PC-9 (cell line): ENCODE measurements at regions not wholly inside any gene's neighbourhood (a gene's known extent, or its start where the extent isn't known, plus 50 kb on each side); places are given as distances from the start of the nearest gene placed in this dataset.

ENCODE experiments used
- BruUV-seq: library from RNA; stranded (reverse); fragments of 400-500 nt; replicated peaks from 2 replicates; lab custom pipeline; 2021; lab: Mats Ljungman, UMichigan
- CTCF ChIA-PET: fragments of 300-600 bp; sonication (Branson Sonifier 250); formaldehyde crosslinking; loops from one replicate; lab custom pipeline; 2022; ENCODE audit warnings: antibody characterized with exemption; lab: Charles Lee
- POLR2A ChIA-PET: fragments of 300-600 bp; sonication (Branson Sonifier 250); formaldehyde crosslinking; loops from one replicate; lab custom pipeline; 2022; ENCODE audit warnings: antibody characterized with exemption; ENCODE audit not compliant: unreplicated experiment; lab: Charles Lee
- DNase-seq, 2 experiments: peaks; one replicate each; pipeline versions ENCODE4 v3.0.0 to v3.0.0-alpha.2; 2015 to 2022; ENCODE audit warnings: mixed read lengths in 1 of 2
- H2AFZ ChIP-seq: fragments of 200-600 bp; sonication (generic); 2 replicates; pipeline ENCODE4 v1.8.1; 2017; ENCODE audit warnings: antibody characterized with exemption
- H3F3A ChIP-seq: fragments of 200-600 bp; sonication (generic); 2 replicates; pipeline ENCODE4 v1.8.1; 2017; ENCODE audit warnings: antibody characterized with exemption, mild to moderate bottlenecking, low read depth; ENCODE audit not compliant: insufficient read depth
- H3K27ac ChIP-seq: fragments of 200-600 bp; sonication (generic); 2 replicates; pipeline ENCODE4 v1.6.1; 2016; ENCODE audit warnings: mixed run types
- H3K27me3 ChIP-seq: fragments of 200-600 bp; sonication (generic); 2 replicates; pipeline ENCODE4 v1.6.1; 2016; ENCODE audit warnings: low read depth, mixed run types; ENCODE audit not compliant: insufficient read depth
- H3K36me3 ChIP-seq: fragments of 200-600 bp; sonication (generic); 2 replicates; pipeline ENCODE4 v1.6.1; 2016; ENCODE audit warnings: low read depth, mixed run types
- H3K4me1 ChIP-seq: fragments of 200-600 bp; sonication (generic); replicated peaks from 2 replicates; pipeline ENCODE4 v1.6.1; 2016; ENCODE audit warnings: mixed run types; ENCODE audit not compliant: insufficient read depth
- H3K4me2 ChIP-seq: fragments of 200-600 bp; sonication (generic); 2 replicates; pipeline ENCODE4 v1.6.1; 2017; ENCODE audit warnings: mixed run types
- H3K4me3 ChIP-seq: fragments of 200-600 bp; sonication (generic); 2 replicates; pipeline ENCODE4 v1.6.1; 2016; ENCODE audit warnings: mixed run types
- H3K79me2 ChIP-seq: fragments of 200-600 bp; sonication (generic); 2 replicates; pipeline ENCODE4 v1.6.1; 2017; ENCODE audit warnings: low read depth, mixed run types
- H3K9me2 ChIP-seq: fragments of 200-600 bp; sonication (generic); 2 replicates; pipeline ENCODE4 v1.8.1; 2017; ENCODE audit warnings: mild to moderate bottlenecking; ENCODE audit not compliant: insufficient read depth
- H3K9me3 ChIP-seq: fragments of 200-600 bp; sonication (generic); 2 replicates; pipeline ENCODE4 v1.8.1; 2016; ENCODE audit warnings: low read depth; ENCODE audit not compliant: insufficient read depth
- H4K20me1 ChIP-seq: fragments of 200-600 bp; sonication (generic); 2 replicates; pipeline ENCODE4 v1.8.1; 2017; ENCODE audit not compliant: insufficient read depth
- EZH2 ChIP-seq: fragments of 200-600 bp; sonication (generic); IDR thresholded peaks from 2 replicates; pipeline ENCODE4 v1.8.0; 2017; ENCODE audit warnings: antibody characterized with exemption, low read depth
- intact Hi-C: fragments of 100-400 bp; cut with micrococcal nuclease; formaldehyde crosslinking; loops from one replicate; pipeline ENCODE4 v1.10.0; 2022; ENCODE audit not compliant: unreplicated experiment
- TF ChIP-seq, protein P1 (sequence below): fragments of 200-600 bp; sonication (generic); conservative IDR thresholded peaks from 2 replicates; pipeline ENCODE4 v1.6.1; 2017; ENCODE audit warnings: mixed run types, antibody characterized with exemption, mild to moderate bottlenecking, moderate library complexity

DNA sequence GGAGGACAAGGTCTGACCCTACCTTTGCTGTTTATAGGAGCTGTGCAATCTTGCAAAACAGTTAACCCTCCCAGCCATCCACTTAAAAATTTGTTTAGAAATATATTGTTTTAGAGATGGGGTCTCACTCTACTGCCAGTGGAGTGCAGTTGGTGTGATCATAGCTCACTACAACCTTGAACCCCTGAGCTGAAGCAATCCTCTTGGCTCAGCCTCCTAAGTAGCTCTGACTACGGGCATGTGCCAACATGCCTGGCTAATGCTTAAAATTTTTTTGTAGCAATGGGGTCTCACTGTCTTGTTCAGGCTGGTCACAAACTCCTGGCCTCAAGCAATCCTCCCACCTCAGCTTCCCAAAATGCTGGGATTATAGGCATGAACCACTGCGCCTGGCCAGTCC lies 120.2 kb upstream of the PJA2 start:
- Histone ChIP-seq H3K9me3 (no peaks in the 10 kb centered on the region), H3K4me1 (no peaks in the 10 kb centered on the region), H3K4me2 (no peak overlapping the region), H2AFZ (no peak overlapping the region), H4K20me1 (no peaks in the 10 kb centered on the region), H3F3A (no peaks in the 10 kb centered on the region), H3K27me3 (no peaks in the 10 kb centered on the region), H3K27ac (no peak overlapping the region), H3K4me3 (no peak overlapping the region), H3K36me3 (no peaks in the 10 kb centered on the region), H3K79me2 (no peaks in the 10 kb centered on the region), H3K9me2 (no peaks in the 10 kb centered on the region; the same call in 1 of the 2 replicates)
- POLR2A ChIA-PET: interaction anchor here (0.6 kb wide), 1 partner anchor 327 kb away, joined by 14 read pairs; no protein-coding TSS in a partner anchor
- no peak for DNase-seq
- intact Hi-C loops: no loop called here
- no peak for TF ChIP-seq EZH2
- TF ChIP-seq, protein P1, sequence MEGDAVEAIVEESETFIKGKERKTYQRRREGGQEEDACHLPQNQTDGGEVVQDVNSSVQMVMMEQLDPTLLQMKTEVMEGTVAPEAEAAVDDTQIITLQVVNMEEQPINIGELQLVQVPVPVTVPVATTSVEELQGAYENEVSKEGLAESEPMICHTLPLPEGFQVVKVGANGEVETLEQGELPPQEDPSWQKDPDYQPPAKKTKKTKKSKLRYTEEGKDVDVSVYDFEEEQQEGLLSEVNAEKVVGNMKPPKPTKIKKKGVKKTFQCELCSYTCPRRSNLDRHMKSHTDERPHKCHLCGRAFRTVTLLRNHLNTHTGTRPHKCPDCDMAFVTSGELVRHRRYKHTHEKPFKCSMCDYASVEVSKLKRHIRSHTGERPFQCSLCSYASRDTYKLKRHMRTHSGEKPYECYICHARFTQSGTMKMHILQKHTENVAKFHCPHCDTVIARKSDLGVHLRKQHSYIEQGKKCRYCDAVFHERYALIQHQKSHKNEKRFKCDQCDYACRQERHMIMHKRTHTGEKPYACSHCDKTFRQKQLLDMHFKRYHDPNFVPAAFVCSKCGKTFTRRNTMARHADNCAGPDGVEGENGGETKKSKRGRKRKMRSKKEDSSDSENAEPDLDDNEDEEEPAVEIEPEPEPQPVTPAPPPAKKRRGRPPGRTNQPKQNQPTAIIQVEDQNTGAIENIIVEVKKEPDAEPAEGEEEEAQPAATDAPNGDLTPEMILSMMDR: no peak
- CTCF ChIA-PET: no interaction called here
- BruUV-seq: no TSS peak

DNA sequence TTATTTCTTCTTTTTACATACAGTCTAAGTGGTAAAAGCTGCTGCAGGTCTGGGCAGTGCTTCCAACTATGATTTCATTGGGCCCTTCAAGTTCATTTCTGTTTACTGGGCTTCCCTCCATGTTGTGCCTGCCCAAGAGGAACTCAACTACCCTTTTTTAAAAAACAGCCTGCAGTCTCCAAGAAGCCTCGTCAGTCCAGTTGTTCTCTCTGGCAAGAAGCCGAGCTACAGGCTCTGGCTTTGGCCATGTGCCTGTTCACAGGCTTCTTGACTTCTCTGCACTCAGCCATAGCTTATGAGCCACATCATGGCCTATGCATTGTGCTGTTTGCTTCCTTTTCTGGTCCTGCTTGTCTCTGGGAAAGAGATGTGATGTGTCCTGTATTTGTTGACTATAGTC lies 119.7 kb upstream of the PJA2 start:
- H3K4me1 ChIP-seq: no peaks in the 10 kb centered on the region
- H3K27ac ChIP-seq: no peak overlapping the region
- H3K79me2 ChIP-seq: no peaks in the 10 kb centered on the region
- no peak overlapping the region for H2AFZ ChIP-seq
- intact Hi-C loops: no loop called here
- H3K36me3 ChIP-seq: no peaks in the 10 kb centered on the region
- TF ChIP-seq, protein P1: no peak
- no peak for TF ChIP-seq EZH2
- CTCF ChIA-PET: no interaction called here
- H3K4me2 ChIP-seq: no peak overlapping the region
- no peaks in the 10 kb centered on the region for H3K9me3 ChIP-seq
- H4K20me1 ChIP-seq: no peaks in the 10 kb centered on the region
- no TSS peak for BruUV-seq
- POLR2A ChIA-PET: interaction anchor here (0.6 kb wide), 1 partner anchor 327 kb away, joined by 14 read pairs; no protein-coding TSS in a partner anchor
- DNase-seq: no peak
- no peaks in the 10 kb centered on the region for H3F3A ChIP-seq
- H3K4me3 ChIP-seq: no peak overlapping the region
- no peaks in the 10 kb centered on the region; the same call in 1 of the 2 replicates for H3K9me2 ChIP-seq
- H3K27me3 ChIP-seq: no peaks in the 10 kb centered on the region

- no peaks in the 10 kb centered on the region for H3K9me3 ChIP-seq
- H3K79me2 ChIP-seq: no peaks in the 10 kb centered on the region
- no peak overlapping the region for H3K4me3 ChIP-seq
- no peaks in the 10 kb centered on the region for H3K4me1 ChIP-seq
- H2AFZ ChIP-seq: no peak overlapping the region
- H3K4me2 ChIP-seq: no peak overlapping the region
- H3K27ac ChIP-seq: no peak overlapping the region
- no peak for DNase-seq
- BruUV-seq: no TSS peak
- TF ChIP-seq, protein P1: no peak
- no peak for TF ChIP-seq EZH2
- intact Hi-C loops: no loop called here
- no peaks in the 10 kb centered on the region for H3F3A ChIP-seq
- no peaks in the 10 kb centered on the region; the same call in 1 of the 2 replicates for H3K9me2 ChIP-seq
- POLR2A ChIA-PET: no interaction called here
- CTCF ChIA-PET: no interaction called here
- no peaks in the 10 kb centered on the region for H3K27me3 ChIP-seq
- H4K20me1 ChIP-seq: no peaks in the 10 kb centered on the region
- no peaks in the 10 kb centered on the region for H3K36me3 ChIP-seq
Observed at GRCh38 chr5:109524555-109524954, 114.8 kb upstream of the PJA2 start.
